GM23338 (cell line): ENCODE measurements at regions not wholly inside any gene's neighbourhood (a gene's known extent, or its start where the extent isn't known, plus 50 kb on each side); places are given as distances from the start of the nearest gene placed in this dataset.

Source experiments
- ATAC-seq: fragments of 200-7000 bp; cut with Tn5 transposase; 3 replicates; pipeline ENCODE4 v1.9.1; 2020
- DNase-seq: peaks from one replicate; pipeline ENCODE4 v3.0.0-alpha.2; 2015; ENCODE audit warnings: low spot score
- H2AFZ ChIP-seq: fragments of 200-600 bp; sonication (generic); 2 replicates; pipeline ENCODE4 v1.8.0; 2016; ENCODE audit warnings: antibody characterized with exemption, mild to moderate bottlenecking, moderate library complexity
- H3F3A ChIP-seq: fragments of 200-600 bp; sonication (generic); replicated peaks from 2 replicates; pipeline ENCODE4 v1.8.0; 2017; ENCODE audit warnings: antibody characterized with exemption, mixed run types, low read depth
- H3K27ac ChIP-seq: fragments of 200-600 bp; sonication (generic); 2 replicates; pipeline ENCODE4 v1.6.1; 2016; ENCODE audit warnings: low read depth
- H3K27me3 ChIP-seq: fragments of 200-600 bp; sonication (generic); 2 replicates; pipeline ENCODE4 v1.8.0; 2016; ENCODE audit warnings: mild to moderate bottlenecking, mixed run types, moderate library complexity; ENCODE audit not compliant: insufficient read depth
- H3K36me3 ChIP-seq: fragments of 200-600 bp; sonication (generic); 2 replicates; pipeline ENCODE4 v1.8.0; 2016; ENCODE audit warnings: mild to moderate bottlenecking; ENCODE audit not compliant: insufficient read depth
- H3K4me1 ChIP-seq: fragments of 200-600 bp; sonication (generic); 2 replicates; pipeline ENCODE4 v1.8.0; 2016; ENCODE audit warnings: mild to moderate bottlenecking, moderate library complexity; ENCODE audit not compliant: insufficient read depth
- H3K4me2 ChIP-seq: fragments of 200-600 bp; sonication (generic); 2 replicates; pipeline ENCODE4 v1.7.1; 2017; ENCODE audit warnings: mixed run types
- H3K4me3 ChIP-seq: fragments of 200-600 bp; sonication (generic); 2 replicates; pipeline ENCODE4 v1.6.1; 2016; ENCODE audit warnings: mixed run types
- H3K79me2 ChIP-seq: fragments of 200-600 bp; sonication (generic); replicated peaks from 2 replicates; pipeline ENCODE4 v1.8.0; 2017; ENCODE audit warnings: mild to moderate bottlenecking; ENCODE audit not compliant: insufficient read depth
- H3K9me2 ChIP-seq: fragments of 200-600 bp; sonication (generic); 2 replicates; pipeline ENCODE4 v1.8.0; 2017; ENCODE audit not compliant: insufficient read depth
- H4K20me1 ChIP-seq: fragments of 200-600 bp; sonication (generic); replicated peaks from 2 replicates; pipeline ENCODE4 v1.8.0; 2017; ENCODE audit warnings: mild to moderate bottlenecking; ENCODE audit not compliant: insufficient read depth
- H3K27ac Mint-ChIP-seq: 2 replicates; pipeline ENCODE4 v1.8.0; 2020; ENCODE audit warnings: inconsistent platforms, mild to moderate bottlenecking, moderate library complexity, mixed read lengths
- H3K27me3 Mint-ChIP-seq: 3 replicates; pipeline ENCODE4 v1.8.0; 2022; ENCODE audit warnings: low read depth, mild to moderate bottlenecking, moderate library complexity, mixed read lengths, inconsistent platforms; ENCODE audit not compliant: insufficient read depth, poor library complexity
- H3K36me3 Mint-ChIP-seq: 3 replicates; pipeline ENCODE4 v1.8.0; 2021; ENCODE audit warnings: low read depth, mild to moderate bottlenecking, inconsistent platforms, moderate library complexity, mixed read lengths
- H3K4me1 Mint-ChIP-seq: 3 replicates; pipeline ENCODE4 v1.8.0; 2020; ENCODE audit warnings: mild to moderate bottlenecking, inconsistent platforms, mixed read lengths
- H3K4me3 Mint-ChIP-seq: 3 replicates; pipeline ENCODE4 v1.8.0; 2021; ENCODE audit warnings: moderate library complexity, mild to moderate bottlenecking, inconsistent platforms, mixed read lengths
- H3K9me3 Mint-ChIP-seq: 3 replicates; pipeline ENCODE4 v1.8.0; 2020; ENCODE audit warnings: moderate library complexity, mild to moderate bottlenecking, inconsistent platforms, mixed read lengths
- EZH2 ChIP-seq: fragments of 200-600 bp; sonication (generic); IDR thresholded peaks from one replicate; pipeline ENCODE4 v1.8.0; 2017; ENCODE audit warnings: antibody characterized with exemption, mild to moderate bottlenecking, low read depth; ENCODE audit not compliant: unreplicated experiment
- EZH2phosphoT487 ChIP-seq: fragments of 200-600 bp; sonication (generic); IDR thresholded peaks from one replicate; pipeline ENCODE4 v1.8.1; 2018; ENCODE audit warnings: antibody characterized with exemption; ENCODE audit not compliant: unreplicated experiment
- JUNB ChIP-seq: IDR thresholded peaks from one replicate; pipeline ENCODE4 v1.6.1; 2016; ENCODE audit warnings: antibody characterized with exemption; ENCODE audit not compliant: unreplicated experiment
- NANOG ChIP-seq: IDR thresholded peaks from 2 replicates; pipeline ENCODE4 v1.6.1; 2016; ENCODE audit warnings: antibody characterized with exemption, borderline replicate concordance
- POLR2AphosphoS5 ChIP-seq: IDR thresholded peaks from 2 replicates; pipeline ENCODE4 v1.6.1; 2016; ENCODE audit warnings: antibody characterized with exemption, low read depth
- STAT1 ChIP-seq: IDR thresholded peaks from one replicate; pipeline ENCODE4 v1.6.1; 2016; ENCODE audit warnings: antibody characterized with exemption; ENCODE audit not compliant: unreplicated experiment
- ZNF114 ChIP-seq: fragments of 250-450 bp; sonication (Bioruptor Pico); IDR thresholded peaks from 2 replicates; pipeline ENCODE4 v1.5.0; 2020; ENCODE audit warnings: mild to moderate bottlenecking, moderate library complexity
- TF ChIP-seq, protein P1 (sequence below): IDR thresholded peaks from 2 replicates; pipeline ENCODE4 v1.6.1; 2016; ENCODE audit warnings: antibody characterized with exemption
- TF ChIP-seq, protein P2 (sequence below): IDR thresholded peaks from one replicate; pipeline ENCODE4 v1.6.1; 2018; ENCODE audit warnings: antibody characterized with exemption; ENCODE audit not compliant: unreplicated experiment
- TF ChIP-seq, protein P3 (sequence below): fragments of 250-450 bp; sonication (Bioruptor Pico); IDR thresholded peaks from 2 replicates; pipeline ENCODE4 v1.5.0; 2020; ENCODE audit warnings: mild to moderate bottlenecking, moderate library complexity

GRCh38 chr7:136336932-136337331 is 359.8 kb upstream of the MTPN start (continued):
- TF ChIP-seq, protein P1, sequence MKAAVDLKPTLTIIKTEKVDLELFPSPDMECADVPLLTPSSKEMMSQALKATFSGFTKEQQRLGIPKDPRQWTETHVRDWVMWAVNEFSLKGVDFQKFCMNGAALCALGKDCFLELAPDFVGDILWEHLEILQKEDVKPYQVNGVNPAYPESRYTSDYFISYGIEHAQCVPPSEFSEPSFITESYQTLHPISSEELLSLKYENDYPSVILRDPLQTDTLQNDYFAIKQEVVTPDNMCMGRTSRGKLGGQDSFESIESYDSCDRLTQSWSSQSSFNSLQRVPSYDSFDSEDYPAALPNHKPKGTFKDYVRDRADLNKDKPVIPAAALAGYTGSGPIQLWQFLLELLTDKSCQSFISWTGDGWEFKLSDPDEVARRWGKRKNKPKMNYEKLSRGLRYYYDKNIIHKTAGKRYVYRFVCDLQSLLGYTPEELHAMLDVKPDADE = no peak
- TF ChIP-seq NANOG (no peak), ZNF114 (CRISPR knock-in tag) (no peak)

- H3F3A ChIP-seq = no peaks in the 10 kb centered on the region
- no peak overlapping the region for H3K4me2 ChIP-seq
- H3K4me3 ChIP-seq = no peak overlapping the region
- Mint-ChIP-seq H3K27ac (peak overlapping the region; percentile 71; the same call in 1 of the 2 replicates), H3K27me3 (peaks cover 2% of the 10 kb centered on the region), H3K4me1 (peaks cover 3% of the 10 kb centered on the region; the same call in 2 of the 3 replicates), H3K9me3 (no peaks in the 10 kb centered on the region), H3K4me3 (no peak overlapping the region), H3K36me3 (no peaks in the 10 kb centered on the region)
- TF ChIP-seq EZH2 (no peak), NANOG (no peak), ZNF114 (CRISPR knock-in tag) (no peak), JUNB (no peak), STAT1 (no peak), EZH2phosphoT487 (no peak), POLR2AphosphoS5 (no peak)
- TF ChIP-seq, protein P2, sequence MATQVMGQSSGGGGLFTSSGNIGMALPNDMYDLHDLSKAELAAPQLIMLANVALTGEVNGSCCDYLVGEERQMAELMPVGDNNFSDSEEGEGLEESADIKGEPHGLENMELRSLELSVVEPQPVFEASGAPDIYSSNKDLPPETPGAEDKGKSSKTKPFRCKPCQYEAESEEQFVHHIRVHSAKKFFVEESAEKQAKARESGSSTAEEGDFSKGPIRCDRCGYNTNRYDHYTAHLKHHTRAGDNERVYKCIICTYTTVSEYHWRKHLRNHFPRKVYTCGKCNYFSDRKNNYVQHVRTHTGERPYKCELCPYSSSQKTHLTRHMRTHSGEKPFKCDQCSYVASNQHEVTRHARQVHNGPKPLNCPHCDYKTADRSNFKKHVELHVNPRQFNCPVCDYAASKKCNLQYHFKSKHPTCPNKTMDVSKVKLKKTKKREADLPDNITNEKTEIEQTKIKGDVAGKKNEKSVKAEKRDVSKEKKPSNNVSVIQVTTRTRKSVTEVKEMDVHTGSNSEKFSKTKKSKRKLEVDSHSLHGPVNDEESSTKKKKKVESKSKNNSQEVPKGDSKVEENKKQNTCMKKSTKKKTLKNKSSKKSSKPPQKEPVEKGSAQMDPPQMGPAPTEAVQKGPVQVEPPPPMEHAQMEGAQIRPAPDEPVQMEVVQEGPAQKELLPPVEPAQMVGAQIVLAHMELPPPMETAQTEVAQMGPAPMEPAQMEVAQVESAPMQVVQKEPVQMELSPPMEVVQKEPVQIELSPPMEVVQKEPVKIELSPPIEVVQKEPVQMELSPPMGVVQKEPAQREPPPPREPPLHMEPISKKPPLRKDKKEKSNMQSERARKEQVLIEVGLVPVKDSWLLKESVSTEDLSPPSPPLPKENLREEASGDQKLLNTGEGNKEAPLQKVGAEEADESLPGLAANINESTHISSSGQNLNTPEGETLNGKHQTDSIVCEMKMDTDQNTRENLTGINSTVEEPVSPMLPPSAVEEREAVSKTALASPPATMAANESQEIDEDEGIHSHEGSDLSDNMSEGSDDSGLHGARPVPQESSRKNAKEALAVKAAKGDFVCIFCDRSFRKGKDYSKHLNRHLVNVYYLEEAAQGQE = no peak
- TF ChIP-seq, protein P3, sequence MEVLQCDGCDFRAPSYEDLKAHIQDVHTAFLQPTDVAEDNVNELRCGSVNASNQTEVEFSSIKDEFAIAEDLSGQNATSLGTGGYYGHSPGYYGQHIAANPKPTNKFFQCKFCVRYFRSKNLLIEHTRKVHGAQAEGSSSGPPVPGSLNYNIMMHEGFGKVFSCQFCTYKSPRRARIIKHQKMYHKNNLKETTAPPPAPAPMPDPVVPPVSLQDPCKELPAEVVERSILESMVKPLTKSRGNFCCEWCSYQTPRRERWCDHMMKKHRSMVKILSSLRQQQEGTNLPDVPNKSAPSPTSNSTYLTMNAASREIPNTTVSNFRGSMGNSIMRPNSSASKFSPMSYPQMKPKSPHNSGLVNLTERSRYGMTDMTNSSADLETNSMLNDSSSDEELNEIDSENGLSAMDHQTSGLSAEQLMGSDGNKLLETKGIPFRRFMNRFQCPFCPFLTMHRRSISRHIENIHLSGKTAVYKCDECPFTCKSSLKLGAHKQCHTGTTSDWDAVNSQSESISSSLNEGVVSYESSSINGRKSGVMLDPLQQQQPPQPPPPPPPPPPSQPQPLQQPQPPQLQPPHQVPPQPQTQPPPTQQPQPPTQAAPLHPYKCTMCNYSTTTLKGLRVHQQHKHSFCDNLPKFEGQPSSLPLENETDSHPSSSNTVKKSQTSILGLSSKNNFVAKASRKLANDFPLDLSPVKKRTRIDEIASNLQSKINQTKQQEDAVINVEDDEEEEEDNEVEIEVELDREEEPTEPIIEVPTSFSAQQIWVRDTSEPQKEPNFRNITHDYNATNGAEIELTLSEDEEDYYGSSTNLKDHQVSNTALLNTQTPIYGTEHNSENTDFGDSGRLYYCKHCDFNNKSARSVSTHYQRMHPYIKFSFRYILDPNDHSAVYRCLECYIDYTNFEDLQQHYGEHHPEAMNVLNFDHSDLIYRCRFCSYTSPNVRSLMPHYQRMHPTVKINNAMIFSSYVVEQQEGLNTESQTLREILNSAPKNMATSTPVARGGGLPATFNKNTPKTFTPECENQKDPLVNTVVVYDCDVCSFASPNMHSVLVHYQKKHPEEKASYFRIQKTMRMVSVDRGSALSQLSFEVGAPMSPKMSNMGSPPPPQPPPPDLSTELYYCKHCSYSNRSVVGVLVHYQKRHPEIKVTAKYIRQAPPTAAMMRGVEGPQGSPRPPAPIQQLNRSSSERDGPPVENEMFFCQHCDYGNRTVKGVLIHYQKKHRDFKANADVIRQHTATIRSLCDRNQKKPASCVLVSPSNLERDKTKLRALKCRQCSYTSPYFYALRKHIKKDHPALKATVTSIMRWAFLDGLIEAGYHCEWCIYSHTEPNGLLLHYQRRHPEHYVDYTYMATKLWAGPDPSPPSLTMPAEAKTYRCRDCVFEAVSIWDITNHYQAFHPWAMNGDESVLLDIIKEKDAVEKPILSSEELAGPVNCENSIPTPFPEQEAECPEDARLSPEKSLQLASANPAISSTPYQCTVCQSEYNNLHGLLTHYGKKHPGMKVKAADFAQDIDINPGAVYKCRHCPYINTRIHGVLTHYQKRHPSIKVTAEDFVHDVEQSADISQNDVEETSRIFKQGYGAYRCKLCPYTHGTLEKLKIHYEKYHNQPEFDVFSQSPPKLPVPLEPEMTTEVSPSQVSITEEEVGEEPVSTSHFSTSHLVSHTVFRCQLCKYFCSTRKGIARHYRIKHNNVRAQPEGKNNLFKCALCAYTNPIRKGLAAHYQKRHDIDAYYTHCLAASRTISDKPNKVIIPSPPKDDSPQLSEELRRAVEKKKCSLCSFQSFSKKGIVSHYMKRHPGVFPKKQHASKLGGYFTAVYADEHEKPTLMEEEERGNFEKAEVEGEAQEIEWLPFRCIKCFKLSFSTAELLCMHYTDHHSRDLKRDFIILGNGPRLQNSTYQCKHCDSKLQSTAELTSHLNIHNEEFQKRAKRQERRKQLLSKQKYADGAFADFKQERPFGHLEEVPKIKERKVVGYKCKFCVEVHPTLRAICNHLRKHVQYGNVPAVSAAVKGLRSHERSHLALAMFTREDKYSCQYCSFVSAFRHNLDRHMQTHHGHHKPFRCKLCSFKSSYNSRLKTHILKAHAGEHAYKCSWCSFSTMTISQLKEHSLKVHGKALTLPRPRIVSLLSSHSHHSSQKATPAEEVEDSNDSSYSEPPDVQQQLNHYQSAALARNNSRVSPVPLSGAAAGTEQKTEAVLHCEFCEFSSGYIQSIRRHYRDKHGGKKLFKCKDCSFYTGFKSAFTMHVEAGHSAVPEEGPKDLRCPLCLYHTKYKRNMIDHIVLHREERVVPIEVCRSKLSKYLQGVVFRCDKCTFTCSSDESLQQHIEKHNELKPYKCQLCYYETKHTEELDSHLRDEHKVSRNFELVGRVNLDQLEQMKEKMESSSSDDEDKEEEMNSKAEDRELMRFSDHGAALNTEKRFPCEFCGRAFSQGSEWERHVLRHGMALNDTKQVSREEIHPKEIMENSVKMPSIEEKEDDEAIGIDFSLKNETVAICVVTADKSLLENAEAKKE = no peak
- no peak overlapping the region for H2AFZ ChIP-seq
- H4K20me1 ChIP-seq = no peaks in the 10 kb centered on the region
- DNase-seq = no peak
- no peaks in the 10 kb centered on the region for H3K36me3 ChIP-seq
- no peaks in the 10 kb centered on the region for H3K27me3 ChIP-seq
- H3K79me2 ChIP-seq = no peaks in the 10 kb centered on the region
- H3K4me1 ChIP-seq = no peaks in the 10 kb centered on the region; the same call in 1 of the 2 replicates
- no peak for ATAC-seq
- H3K9me2 ChIP-seq = no peaks in the 10 kb centered on the region
- no peak overlapping the region for H3K27ac ChIP-seq
These were observed 356.5 kb upstream of the MTPN start for GRCh38 chr7:136333636-136334035.
